GM19025 (cell line): ENCODE measurements at regions not wholly inside any gene's neighbourhood (a gene's known extent, or its start where the extent isn't known, plus 50 kb on each side); places are given as distances from the start of the nearest gene placed in this dataset.
A peak's percentile ranks its signal among the peaks of the same experiment; 100 is the strongest.

Experiments
- ATAC-seq: cut with Tn5 transposase; IDR thresholded peaks from one replicate; pipeline ENCODE4 v1.9.1; 2021; ENCODE audit warnings: mild to moderate bottlenecking, low read depth, moderate library complexity; ENCODE audit not compliant: unreplicated experiment

GRCh38 chr1:116260621-116261020, 112.4 kb upstream of the ATP1A1 start:
- ATAC-seq = no peak

GRCh38 chr1:116261227-116261626, 111.8 kb upstream of the ATP1A1 start:
- no peak for ATAC-seq

- ATAC-seq = no peak
These were observed 110.6 kb upstream of the ATP1A1 start for GRCh38 chr1:116262207-116262994.

GRCh38 chr1:116262995-116263385, 110.1 kb upstream of the ATP1A1 start:
- ATAC-seq = no peak

- ATAC-seq = no peak
These were observed 106.8 kb upstream of the ATP1A1 start for GRCh38 chr1:116265931-116266863.

- no peak for ATAC-seq
These were observed 106.2 kb upstream of the ATP1A1 start for GRCh38 chr1:116266864-116267212.

GRCh38 chr1:116268211-116268610, 104.8 kb upstream of the ATP1A1 start:
- no peak for ATAC-seq

- no peak for ATAC-seq
These were observed 102.6 kb upstream of the ATP1A1 start for GRCh38 chr1:116270316-116271057.

- no peak for ATAC-seq
These were observed 99.8 kb upstream of the ATP1A1 start for GRCh38 chr1:116273042-116273783.

GRCh38 chr1:116276532-116276931, 96.5 kb upstream of the ATP1A1 start:
- no peak for ATAC-seq

- ATAC-seq = no peak
These were observed 95.1 kb upstream of the ATP1A1 start for GRCh38 chr1:116277840-116278540.

GRCh38 chr1:116278541-116278866, 94.5 kb upstream of the ATP1A1 start:
- no peak for ATAC-seq

GRCh38 chr1:116279715-116280114, 93.3 kb upstream of the ATP1A1 start:
- no peak for ATAC-seq

- ATAC-seq = no peak
These were observed 88.1 kb upstream of the ATP1A1 start for GRCh38 chr1:116284819-116285390.

- ATAC-seq = no peak
These were observed 86.5 kb upstream of the ATP1A1 start for GRCh38 chr1:116286541-116286971.

GRCh38 chr1:116287341-116288200, 85.5 kb upstream of the ATP1A1 start:
- ATAC-seq = no peak

GRCh38 chr1:116288201-116288598, 84.8 kb upstream of the ATP1A1 start:
- peak; percentile 90 for ATAC-seq

GRCh38 chr1:116289193-116289592, 83.9 kb upstream of the ATP1A1 start:
- no peak for ATAC-seq
